ENCODE measurements at regions not wholly inside any gene's neighbourhood (a gene's known extent, or its start where the extent isn't known, plus 50 kb on each side); places are given as distances from the start of the nearest gene placed in this dataset.

- no peak for TF ChIP-seq CTCF (IDR thresholded peaks at IDR 0.05)
- no peak for TF ChIP-seq POLR2A (IDR thresholded peaks at IDR 0.05)
Observed at GRCh38 chr2:220641137-220641536, 931.0 kb downstream of the EPHA4 start.
